Mesenteric fat pad (tissue), 1 donor: ENCODE measurements at regions not wholly inside any gene's neighbourhood (a gene's known extent, or its start where the extent isn't known, plus 50 kb on each side); places are given as distances from the start of the nearest gene placed in this dataset.

Source experiments
- DNase-seq: peaks from one replicate; pipeline ENCODE4 v3.0.0-alpha.2; 2020; ENCODE audit warnings: low spot score
- donor health status: DM: yes; HTN: yes; CAD: no.

DNA sequence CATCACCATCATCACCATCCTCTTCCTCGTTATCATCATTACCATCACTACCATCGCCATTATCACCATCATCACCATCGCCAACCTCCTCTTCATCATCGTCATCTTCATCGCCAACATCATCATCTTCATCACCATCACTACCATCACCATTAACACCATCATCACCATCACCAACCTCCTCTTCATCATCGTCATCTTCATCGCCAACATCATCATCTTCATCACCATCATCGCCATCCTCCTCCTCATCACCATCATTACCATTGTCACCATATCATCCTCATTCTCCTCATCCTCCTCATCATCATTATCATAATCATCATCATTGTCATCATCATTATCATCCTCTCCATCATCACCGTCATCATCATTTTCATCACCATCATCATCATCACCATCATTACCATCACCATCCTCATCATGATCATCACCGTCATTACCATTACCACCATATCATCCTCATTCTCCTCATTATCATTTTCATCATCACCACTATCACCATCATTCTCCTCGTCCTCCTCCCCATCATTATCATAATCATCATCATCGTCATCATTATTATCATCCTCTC lies 1498.7 kb downstream of the TBC1D22A start:
- DNase-seq, result no peak

DNA sequence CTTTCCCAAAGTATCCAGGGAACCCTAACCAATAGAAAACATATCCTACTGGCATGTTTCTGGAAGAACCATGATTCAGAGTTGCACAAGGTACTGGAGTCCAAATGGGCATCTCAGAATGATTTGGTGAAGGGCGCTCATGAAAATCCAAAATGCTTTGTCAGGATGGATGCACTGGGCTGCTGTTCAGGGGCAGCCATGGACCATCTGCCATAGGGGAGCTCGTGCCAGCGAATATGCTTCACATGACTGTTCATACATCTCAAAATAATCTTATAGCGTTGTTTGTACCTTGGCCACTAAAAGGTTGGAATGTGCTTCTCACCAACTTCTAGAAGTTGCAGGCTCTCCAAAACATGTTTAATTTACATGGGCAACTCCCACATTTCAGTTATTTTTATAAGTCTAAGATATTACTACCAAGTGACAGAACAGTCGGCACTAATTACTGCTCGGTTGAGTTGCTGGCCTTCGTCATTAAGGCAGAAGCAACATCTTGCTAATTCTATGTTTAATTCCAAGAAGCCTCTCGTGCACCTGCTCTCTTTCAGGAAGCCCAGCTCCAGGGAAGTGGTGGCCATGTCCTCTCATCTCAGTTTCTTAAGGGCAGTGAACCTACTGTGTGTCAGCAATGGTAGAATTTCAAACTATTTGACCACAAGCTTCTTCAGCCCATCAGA lies 1497.7 kb downstream of the TBC1D22A start:
- no peak for DNase-seq

DNA sequence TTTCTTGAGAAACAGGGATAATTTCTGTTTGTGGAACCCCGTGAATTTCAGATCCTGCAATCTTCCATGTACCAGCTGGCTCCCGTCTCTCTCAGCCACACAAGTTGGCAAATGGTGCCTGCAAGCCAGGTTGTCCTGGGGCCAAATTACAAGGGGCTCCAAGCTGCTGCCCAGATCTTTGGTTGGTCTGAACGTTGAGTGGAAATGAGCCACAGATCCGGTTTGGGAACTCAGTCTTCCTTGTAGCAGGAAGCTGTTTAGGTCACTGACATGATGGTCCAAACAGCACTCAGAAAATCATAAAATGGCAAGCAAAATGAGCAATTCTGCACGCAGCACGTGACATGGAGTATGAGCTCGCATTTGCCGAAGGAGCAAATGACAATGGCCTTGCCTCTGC lies 1496.4 kb downstream of the TBC1D22A start:
- no peak for DNase-seq

DNA sequence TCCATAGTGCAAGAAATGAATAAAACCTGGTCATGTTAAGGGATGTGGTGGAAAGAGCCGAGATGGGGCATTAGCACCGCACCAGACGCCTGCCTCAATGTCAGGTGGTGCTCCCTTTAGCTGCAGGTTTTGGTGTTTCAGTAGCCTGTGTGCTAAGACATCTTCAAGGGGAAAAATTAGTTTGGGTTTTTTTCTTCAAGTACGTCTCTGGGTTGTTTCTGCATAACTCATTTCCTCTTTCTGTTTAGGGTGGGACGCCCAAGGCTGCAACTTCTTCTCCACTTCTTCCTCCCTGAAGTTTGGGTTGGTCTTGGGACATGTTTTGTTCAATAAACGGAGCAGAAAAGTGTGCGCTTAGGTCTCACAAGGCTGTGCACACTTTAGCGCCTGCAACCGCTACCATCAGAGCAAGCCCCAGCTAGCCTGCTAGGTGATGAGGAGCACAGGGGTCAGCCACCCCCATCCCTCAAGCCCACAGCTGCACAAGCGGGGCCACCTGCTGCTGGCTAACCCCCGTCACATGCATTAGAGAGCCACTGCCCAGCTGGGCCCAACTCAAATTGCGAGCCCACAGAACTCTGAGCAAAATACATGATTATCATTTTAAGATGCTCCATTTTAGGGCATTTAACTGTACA lies 1495.7 kb downstream of the TBC1D22A start:
- DNase-seq, result peak; percentile 49

DNA sequence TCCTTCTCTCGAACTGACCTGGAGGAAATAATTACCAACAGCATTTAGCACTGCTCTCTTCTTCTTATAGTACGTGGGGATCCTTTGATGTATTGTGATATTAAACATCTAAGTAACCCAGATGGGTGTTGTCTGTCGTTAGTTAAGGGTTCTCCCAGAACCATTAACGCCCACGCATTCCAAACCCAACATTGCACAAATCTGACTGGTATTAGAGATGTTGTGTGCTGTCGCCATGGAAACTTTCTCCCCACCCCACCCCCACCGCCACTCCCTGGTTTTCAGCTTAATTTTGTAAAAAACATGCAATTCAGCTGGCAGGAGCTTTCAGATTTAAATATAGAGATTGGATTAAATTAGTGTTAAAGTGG lies 1495.2 kb downstream of the TBC1D22A start:
- no peak for DNase-seq

DNA sequence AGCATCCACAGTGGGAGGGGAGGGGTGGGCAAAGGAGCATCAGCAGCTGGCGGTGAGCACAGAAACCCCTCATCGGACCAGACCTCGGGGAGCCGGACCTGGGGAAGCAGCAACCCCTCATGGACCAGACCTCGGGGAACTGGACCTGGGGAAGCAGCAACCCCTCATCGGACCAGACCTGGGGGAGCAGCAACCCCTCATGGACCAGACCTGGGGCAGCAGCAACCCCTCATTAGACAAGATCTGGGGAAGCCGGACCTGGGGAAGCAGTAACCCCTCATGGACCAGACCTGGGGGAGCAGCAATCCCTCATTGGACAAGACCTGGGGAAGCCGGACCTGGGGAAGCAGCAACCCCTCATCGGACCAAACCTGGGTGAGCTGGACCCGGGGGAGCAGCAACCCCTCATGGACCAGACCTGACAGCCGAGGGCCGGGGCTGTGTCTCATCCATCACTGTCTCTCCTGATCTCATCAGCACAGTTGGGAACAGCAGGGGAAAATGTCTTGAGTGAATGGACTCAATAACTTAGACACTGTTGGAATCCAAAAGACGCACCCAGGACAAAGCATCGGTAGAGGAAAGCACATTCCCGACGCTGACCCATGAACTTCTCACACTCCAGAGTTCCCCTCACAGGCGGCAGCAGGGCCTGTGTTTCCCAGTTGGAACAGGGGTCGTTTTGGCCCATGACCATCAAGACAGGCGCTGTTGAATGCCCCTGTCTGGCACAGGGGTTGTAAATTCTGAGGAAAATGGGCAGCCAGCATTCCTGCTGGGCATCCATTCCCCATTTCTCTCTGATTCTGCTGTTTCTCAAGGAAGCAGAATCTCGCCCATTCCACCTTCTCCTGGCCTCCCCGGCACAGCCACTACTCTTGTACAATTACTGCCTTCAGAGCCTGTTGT lies 1494.6 kb downstream of the TBC1D22A start:
- peak; percentile 88 for DNase-seq

DNA sequence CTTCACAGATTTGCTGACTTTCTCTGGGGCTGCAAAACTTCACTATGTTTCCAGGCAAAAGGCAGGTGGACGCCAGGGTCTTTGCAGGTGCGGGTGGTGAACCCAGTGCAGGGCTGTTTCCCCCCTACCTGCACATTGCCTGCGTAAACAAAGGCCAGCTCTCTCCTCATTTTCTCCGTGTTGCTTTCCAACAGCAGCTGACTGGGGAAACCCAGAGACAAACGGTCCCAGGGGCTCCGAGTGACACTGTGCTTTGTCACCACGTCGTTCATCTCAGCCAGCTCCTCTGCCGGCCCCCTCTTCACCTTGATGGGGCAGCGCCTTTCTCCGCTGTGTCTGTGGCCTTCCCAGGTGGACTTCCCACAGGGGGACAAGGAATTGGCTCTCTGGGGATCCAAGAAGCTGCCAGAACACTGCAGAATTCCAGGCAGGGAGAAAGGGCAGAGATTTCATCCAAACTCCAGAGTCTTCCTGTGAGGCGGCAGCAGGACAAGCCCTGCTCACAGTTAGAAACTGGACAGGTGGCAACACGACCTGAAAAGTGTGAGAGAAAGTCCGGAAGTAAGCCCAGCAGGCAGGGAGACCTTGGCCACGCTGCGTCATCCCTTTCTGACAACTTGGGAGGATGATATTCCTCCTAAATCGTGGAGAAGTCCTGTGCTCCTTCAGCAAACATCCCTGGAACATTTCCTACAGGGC lies 1493.7 kb downstream of the TBC1D22A start:
- DNase-seq, result peak; percentile 73

DNA sequence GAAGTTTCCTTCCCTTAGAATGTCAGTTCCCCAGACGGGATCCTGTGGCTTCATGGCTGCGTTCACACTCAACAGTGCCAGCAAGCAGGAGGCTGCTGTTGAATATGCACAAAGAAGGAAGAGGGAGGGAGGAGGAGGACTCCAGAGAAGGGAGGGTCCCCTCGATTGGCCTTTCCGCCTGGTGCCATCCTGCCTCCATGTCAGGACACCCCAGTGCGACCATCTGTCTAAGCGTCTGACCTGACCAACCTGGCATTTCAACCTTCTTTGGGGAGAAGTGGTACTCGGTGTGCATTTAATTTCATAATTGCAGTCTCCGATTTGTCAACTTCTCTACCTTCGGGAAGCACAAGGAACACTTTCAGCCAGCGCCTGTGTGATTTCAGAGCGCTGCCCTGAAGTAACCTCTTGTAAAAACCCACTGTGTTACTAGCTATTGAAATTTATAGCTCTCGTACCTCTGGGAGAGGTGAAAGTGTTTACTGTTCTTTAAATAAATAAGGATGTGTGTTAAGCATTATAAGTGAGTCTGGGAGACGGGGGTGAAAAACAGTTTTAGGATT lies 1491.9 kb downstream of the TBC1D22A start:
- peak; percentile 39 for DNase-seq

DNA sequence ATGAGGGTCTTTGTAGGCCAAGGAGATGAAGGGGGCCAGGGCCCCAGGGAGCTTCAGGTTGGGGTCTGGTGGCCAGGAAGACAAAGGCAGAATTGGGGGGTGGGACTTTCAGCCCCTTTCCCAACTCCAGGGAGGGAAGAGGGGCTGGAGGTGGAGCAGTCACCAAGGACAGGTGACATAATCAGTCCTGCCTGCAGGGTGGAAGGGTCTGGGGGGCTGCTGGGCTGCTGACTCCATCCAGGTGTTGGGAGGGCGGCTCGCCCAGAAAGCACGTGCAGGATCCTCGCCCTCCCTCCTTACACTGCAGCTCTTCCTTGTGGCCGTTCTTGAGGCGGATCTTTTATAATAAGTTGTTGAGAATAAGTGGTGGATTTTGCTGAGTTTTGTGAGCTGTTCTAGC lies 1491.1 kb downstream of the TBC1D22A start:
- DNase-seq, result peak; percentile 68

DNA sequence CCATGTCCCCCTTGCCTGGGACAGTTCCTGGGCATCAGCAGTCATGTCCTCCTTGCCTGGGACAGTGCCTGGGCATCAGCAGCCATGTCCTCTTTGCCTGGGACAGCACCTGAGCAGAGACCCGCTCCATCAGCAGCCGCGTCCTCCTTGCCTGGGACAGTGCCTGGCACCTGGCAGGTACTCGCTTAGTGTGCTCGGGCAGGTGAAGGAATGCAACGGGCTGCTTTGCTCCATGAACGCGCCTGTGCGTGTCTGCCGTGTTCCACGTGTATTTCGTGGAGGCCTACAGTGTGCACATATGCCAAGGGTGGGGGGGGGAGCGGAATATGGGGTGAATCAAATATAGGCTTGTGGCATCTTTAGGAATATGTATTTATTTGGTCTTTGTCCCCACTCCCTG lies 1490.7 kb downstream of the TBC1D22A start:
- no peak for DNase-seq

DNA sequence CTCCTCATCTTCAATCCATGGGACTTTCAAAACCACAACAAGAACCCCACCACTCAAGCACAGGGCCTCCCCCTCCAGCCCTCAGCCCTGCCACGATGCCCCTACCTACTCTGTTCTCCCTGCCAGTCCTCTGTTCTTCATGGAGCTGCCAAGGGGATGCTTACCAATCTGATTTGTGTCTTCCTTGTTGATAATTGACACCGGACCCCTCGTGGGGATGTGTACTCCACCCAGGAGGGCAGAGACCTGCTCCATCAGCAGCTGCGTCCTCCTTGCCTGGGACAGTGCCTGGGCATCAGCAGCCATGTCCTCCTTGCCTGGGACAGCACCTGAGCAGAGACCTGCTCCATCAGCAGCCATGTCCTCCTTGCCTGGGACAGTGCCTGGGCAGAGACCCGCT lies 1489.2 kb downstream of the TBC1D22A start:
- peak; percentile 82 for DNase-seq

DNA sequence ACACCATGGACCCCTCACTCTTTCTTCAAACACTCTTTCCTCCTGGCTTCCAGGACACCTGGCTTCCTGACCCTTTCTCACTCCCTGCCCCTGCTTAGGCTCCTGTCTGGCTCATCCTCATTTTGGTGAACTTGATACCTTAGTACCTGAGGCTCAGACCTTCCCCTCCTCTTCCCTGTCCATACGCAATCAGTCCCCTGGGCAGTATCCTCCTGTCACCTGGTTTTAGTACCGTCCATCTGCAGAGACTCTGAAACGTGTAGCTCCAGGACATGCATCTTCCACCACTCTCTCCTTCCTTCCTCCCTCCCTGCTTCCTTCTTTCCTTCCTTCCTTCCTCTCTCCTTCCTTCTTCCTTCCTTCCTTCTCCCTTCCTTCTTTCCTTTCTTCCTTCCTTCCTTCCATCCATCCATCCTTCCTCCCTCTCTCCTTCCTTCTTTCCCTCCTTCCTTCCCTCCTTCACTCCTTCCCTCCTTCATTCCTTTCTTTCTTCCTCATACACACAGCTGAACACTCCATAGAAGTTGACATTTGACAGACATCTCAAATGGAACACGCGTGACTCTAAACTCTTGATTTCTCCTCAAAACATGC lies 1488.6 kb downstream of the TBC1D22A start:
- DNase-seq, result peak; percentile 51

DNA sequence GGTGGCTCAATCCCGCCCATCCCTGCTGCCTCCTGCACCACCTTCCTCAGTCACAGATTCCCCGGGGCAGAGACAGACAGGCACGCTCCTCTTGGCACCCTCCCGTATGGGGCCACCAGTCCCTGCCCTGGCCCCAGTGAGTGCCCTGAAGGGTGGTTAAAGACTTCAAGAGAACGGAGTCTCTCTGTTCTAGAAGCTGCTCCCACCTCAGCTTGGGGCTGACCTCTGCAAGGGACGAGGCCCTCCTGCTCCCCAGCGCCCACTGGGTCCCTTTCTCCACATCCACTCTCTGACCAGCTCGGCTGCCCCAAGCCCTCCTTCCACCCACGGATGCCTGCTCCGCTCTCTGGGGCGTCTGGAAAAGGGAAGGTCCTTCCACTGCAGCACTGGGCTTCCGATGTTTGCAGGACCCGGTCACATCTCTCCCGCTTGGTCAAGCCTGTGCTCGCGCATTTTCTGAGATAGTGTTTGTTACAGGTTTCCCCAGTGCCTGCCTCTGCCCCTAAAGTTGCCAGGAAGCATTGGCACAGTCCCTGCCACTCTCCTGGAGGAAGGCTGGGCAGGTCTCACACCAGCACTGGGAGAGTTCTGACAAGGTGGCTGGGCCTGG lies 1487.9 kb downstream of the TBC1D22A start:
- DNase-seq, result peak; percentile 80

DNA sequence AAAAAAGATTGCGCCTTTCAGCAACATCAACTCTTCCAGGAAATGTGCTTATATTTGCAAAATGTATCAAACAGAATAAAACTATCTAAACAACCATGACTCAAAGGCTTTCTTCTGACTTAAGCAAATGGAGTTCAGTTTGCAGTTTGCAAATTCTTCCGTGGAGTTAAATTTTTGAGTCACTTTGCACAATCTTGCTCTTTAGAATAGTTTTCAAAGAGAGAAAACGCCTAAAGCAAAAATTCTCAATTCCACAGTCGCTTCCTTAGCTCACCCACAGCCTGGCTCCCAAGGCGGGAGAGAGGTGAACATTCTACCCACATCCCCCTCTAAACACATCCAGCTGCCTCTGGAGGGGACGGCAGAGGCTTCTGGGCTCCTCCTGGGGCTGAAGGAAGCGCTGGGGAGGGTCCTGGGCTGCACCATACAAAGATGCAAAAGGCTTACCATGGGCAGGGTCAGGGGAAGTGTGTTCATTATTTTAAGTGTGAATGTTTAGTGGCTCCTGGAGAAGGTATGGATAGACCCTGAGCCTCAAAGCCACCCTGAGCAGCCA lies 1487.3 kb downstream of the TBC1D22A start:
- DNase-seq, result peak; percentile 64

DNA sequence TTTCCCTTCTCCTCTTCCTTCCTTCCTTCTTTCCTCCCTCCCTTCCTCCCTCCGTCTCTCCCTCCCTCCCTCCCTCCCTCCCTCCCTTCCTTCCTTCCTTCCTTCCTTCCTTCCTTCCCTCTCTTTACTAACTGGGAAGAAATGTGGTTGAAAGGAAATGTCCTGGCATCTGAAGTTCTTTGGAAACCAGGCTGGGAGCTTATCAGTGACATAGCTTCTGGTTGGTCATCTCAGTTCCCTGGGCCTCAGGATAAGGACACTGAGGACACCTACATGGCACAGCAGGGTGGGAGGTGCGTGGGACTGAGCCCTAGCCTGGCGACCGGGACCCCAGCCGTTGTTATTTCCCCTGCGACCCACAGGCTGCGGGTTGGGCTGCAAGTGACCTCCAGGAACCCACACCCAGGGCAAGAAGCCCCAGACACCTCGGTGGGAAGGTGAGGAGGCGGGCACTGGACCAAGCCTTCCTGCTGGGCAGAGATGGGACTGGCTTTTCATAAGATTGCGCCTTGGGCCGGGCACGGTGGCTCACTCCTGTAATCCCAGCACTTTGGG lies 1486.5 kb downstream of the TBC1D22A start:
- no peak for DNase-seq

DNA sequence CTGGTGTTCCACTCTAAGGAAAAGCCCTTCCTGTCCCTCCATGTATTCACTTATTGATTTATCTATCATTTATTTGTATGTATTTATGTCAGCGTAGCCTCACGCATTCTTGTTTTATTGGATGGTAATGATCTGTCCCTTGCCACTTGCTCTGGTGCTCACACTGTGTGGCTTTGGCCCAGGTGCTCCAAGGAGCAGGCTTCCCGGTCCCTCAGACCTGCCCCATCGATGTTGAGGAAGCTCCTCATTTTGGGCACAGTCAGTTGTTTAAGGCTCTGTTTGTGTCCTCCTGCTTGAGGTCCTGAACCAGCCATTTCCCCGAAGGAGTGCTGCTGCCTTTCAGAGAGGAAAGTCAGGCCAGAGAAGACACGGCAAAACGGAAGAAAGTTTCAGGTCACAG lies 1485.4 kb downstream of the TBC1D22A start:
- peak; percentile 64 for DNase-seq

DNA sequence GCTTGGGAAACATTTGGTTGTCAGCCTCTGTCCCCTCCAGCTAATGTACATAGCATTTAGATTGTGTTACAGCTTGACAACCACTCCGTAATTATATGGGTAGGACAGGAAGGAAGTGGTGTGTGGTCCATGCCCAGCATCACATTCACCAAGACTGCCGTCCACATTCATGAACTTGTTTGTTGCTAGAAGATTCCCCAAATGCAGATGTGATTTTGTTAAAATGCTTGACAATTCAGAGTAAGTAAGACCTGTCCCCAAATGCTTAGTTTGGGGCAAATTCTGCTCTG lies 1482.7 kb downstream of the TBC1D22A start:
- DNase-seq, result no peak

DNA sequence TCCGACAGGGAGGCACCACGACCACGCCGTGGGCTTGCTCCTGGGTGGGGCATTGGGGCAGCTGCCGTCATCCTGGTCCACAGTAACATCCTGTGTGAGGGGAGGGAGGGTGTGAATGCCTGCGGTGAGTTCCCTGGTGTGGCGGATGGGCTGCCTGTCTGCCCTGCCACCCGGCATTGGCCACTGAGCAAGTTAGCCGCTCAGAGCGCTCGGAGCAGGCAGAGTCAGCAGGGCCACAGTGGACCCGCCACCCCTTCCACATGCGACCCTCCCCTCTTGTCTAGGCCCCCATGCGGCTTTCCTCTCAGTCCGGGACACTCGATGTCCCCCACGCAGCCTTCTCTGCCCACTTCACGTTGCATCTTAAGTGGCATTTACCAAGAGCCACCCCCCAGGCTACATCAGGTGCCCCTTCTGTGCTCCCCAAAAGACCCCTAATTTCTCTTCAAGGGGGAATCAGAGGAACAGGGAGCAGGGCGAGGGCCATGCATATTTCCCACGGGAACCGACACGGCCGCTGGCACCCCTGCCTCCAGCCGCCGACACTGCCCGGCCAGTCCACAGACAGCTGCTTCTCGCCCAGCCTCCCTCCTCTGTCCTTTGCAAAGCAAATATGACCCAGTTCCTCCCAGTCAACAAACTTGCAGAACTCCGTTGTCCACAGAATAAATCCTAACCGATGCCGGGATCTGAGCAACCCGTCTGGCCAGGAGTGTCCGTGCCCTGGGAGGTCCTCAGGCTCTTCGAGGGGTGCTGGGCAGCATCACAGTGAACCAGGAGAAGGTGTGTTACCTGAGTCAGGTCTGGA lies 1482.1 kb downstream of the TBC1D22A start:
- peak; percentile 78 for DNase-seq

DNA sequence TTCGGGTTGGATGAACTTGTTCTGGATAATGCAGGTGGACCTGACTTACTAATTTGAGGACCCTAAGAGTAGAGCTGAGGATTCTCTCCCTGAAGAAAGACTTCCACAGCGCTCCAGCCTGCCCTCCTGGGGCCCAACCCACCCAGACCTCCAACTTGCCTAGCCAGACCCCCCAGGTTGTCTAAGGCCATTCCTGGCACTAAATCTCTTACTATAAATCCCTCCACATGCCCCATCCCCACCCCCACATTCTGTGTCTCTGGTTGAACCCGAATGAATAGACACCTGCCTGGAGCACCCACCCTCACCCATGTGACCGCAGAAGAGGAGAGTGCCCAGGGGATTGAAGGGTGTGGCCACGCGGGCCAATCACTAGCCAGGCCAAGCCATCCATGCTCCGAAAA lies 1480.0 kb downstream of the TBC1D22A start:
- DNase-seq, result peak; percentile 72
